Thyroid gland (tissue), 4 donors: ENCODE measurements at regions not wholly inside any gene's neighbourhood (a gene's known extent, or its start where the extent isn't known, plus 50 kb on each side); places are given as distances from the start of the nearest gene placed in this dataset.

Source experiments
- DNase-seq, 2 donors: peaks; one replicate each; pipeline ENCODE4 v3.0.0-alpha.2; 2019
- H3K27ac ChIP-seq, 3 donors: fragments of 200-600 bp; sonication (generic); 1 replicate in 2 of 3; 2 replicates in 1 of 3; pipeline ENCODE4 v1.5.1; 2016 to 2019; ENCODE audit warnings: mild to moderate bottlenecking in 1 of 3, moderate library complexity in 1 of 3
- H3K27me3 ChIP-seq: fragments of 200-600 bp; sonication (generic); one replicate; pipeline ENCODE4 v1.5.1; 2019
- H3K36me3 ChIP-seq, 2 donors: fragments of 200-600 bp; sonication (generic); one replicate each; pipeline ENCODE4 v1.5.1; 2016 to 2019
- H3K4me1 ChIP-seq, 2 donors: fragments of 200-600 bp; sonication (generic); one replicate each; pipeline ENCODE4 v1.5.1; 2017 to 2019
- H3K4me3 ChIP-seq, 3 donors: fragments of 200-600 bp; sonication (generic); replicated peaks in 1 of 3; 1 replicate in 2 of 3; 2 replicates in 1 of 3; pipeline ENCODE4 v1.5.1; 2016; ENCODE audit warnings: mild to moderate bottlenecking in 1 of 3
- H3K9me3 ChIP-seq: fragments of 200-600 bp; sonication (generic); one replicate; pipeline ENCODE4 v1.5.1; 2017
- CTCF ChIP-seq, 6 experiments: fragments of 200-600 bp in 3 of 6; fragments of 450-650 bp in 3 of 6; sonication (generic) in 3 of 6; IDR thresholded peaks; one replicate each; pipeline ENCODE4 v1.5.1; 2016 to 2019; ENCODE audit warnings: antibody characterized with exemption in 6 of 6, mild to moderate bottlenecking in 2 of 6, inconsistent platforms in 1 of 6, moderate library complexity in 1 of 6
- POLR2A ChIP-seq, 2 donors: fragments of 450-650 bp; IDR thresholded peaks; one replicate each; pipeline ENCODE4 v1.6.1; 2017; ENCODE audit warnings: antibody characterized with exemption in 2 of 2, mild to moderate bottlenecking in 2 of 2, moderate library complexity in 1 of 2
- WGBS, 2 donors: methylation state at CpG; one replicate each; pipeline ENCODE4 v1.1.5; 2017; 5-methylcytosine and 5-hydroxymethylcytosine counted together
- intact Hi-C: fragments of 100-400 bp; cut with DNase I; formaldehyde crosslinking; loops from one replicate; pipeline ENCODE4 v1.15.1; 2023

GRCh38 chr3:24595796-24596195 is 101.1 kb upstream of the THRB start:
- Histone ChIP-seq H3K36me3 (no peaks in the 10 kb centered on the region), H3K27ac (no peak overlapping the region), H3K4me3 (no peak overlapping the region), H3K9me3 (no peaks in the 10 kb centered on the region), H3K4me1 (no peaks in the 10 kb centered on the region), H3K27me3 (no peaks in the 10 kb centered on the region)
- 80 to 91% methylated on average over 2 of the region's 2 CpGs for WGBS, 2 donors
- TF ChIP-seq POLR2A (IDR thresholded peaks at IDR 0.05) (no peak), CTCF (IDR thresholded peaks at IDR 0.05) (no peak)
- no peak for DNase-seq
- intact Hi-C loops: no loop called here

GRCh38 chr3:24596626-24597025 is 102.0 kb upstream of the THRB start:
- intact Hi-C loops: no loop called here
- no peaks in the 10 kb centered on the region for H3K4me1 ChIP-seq
- no peak overlapping the region for H3K27ac ChIP-seq
- H3K27me3 ChIP-seq: no peaks in the 10 kb centered on the region
- no peak for TF ChIP-seq POLR2A (IDR thresholded peaks at IDR 0.05)
- no peak for TF ChIP-seq CTCF (IDR thresholded peaks at IDR 0.05)
- no peaks in the 10 kb centered on the region for H3K36me3 ChIP-seq
- 77 to 81% methylated on average over 2 of the region's 2 CpGs for WGBS, 2 donors
- DNase-seq: no peak
- H3K4me3 ChIP-seq: no peak overlapping the region
- no peaks in the 10 kb centered on the region for H3K9me3 ChIP-seq

GRCh38 chr3:24598695-24599470 is 104.2 kb upstream of the THRB start:
- DNase-seq: no peak
- Histone ChIP-seq H3K27ac (no peak overlapping the region), H3K4me1 (no peaks in the 10 kb centered on the region), H3K36me3 (no peaks in the 10 kb centered on the region), H3K4me3 (no peak overlapping the region), H3K27me3 (no peaks in the 10 kb centered on the region), H3K9me3 (no peaks in the 10 kb centered on the region)
- TF ChIP-seq CTCF (IDR thresholded peaks at IDR 0.05) (no peak), POLR2A (IDR thresholded peaks at IDR 0.05) (no peak)
- WGBS, 2 donors: 80 to 81% methylated on average over 7 of the region's 7 CpGs
- intact Hi-C loops: no loop called here

- Histone ChIP-seq H3K27ac (no peak overlapping the region), H3K27me3 (no peaks in the 10 kb centered on the region), H3K9me3 (no peaks in the 10 kb centered on the region), H3K36me3 (no peaks in the 10 kb centered on the region), H3K4me1 (no peaks in the 10 kb centered on the region), H3K4me3 (no peak overlapping the region)
- 73 to 79% methylated on average over 13 of the region's 13 CpGs for WGBS, 2 donors
- TF ChIP-seq CTCF (IDR thresholded peaks at IDR 0.05) (no peak), POLR2A (IDR thresholded peaks at IDR 0.05) (no peak)
- no peak for DNase-seq
- intact Hi-C loops: no loop called here
Observed at GRCh38 chr3:24601066-24601939, 106.7 kb upstream of the THRB start.

GRCh38 chr3:24604215-24604614 is 109.6 kb upstream of the THRB start:
- no peaks in the 10 kb centered on the region for H3K9me3 ChIP-seq
- intact Hi-C loops: no loop called here
- no peak overlapping the region for H3K27ac ChIP-seq
- H3K36me3 ChIP-seq: no peaks in the 10 kb centered on the region
- no peaks in the 10 kb centered on the region for H3K4me1 ChIP-seq
- no peak for TF ChIP-seq POLR2A (IDR thresholded peaks at IDR 0.05)
- no peak for TF ChIP-seq CTCF (IDR thresholded peaks at IDR 0.05)
- WGBS, 2 donors: 93 to 100% methylated on average over 1 of the region's 1 CpG
- no peaks in the 10 kb centered on the region for H3K27me3 ChIP-seq
- DNase-seq: no peak
- H3K4me3 ChIP-seq: no peak overlapping the region
